Activated CD8-positive, alpha-beta memory T cell treated with anti-CD3 and anti-CD28 coated beads, Interleukin-2, amount 50 U/mL, for 4 hours (primary cell): ENCODE measurements at regions not wholly inside any gene's neighbourhood (a gene's known extent, or its start where the extent isn't known, plus 50 kb on each side); places are given as distances from the start of the nearest gene placed in this dataset.

ENCODE experiments used
- DNase-seq: peaks from one replicate; pipeline ENCODE4 v3.0.0-alpha.2; 2020

DNA sequence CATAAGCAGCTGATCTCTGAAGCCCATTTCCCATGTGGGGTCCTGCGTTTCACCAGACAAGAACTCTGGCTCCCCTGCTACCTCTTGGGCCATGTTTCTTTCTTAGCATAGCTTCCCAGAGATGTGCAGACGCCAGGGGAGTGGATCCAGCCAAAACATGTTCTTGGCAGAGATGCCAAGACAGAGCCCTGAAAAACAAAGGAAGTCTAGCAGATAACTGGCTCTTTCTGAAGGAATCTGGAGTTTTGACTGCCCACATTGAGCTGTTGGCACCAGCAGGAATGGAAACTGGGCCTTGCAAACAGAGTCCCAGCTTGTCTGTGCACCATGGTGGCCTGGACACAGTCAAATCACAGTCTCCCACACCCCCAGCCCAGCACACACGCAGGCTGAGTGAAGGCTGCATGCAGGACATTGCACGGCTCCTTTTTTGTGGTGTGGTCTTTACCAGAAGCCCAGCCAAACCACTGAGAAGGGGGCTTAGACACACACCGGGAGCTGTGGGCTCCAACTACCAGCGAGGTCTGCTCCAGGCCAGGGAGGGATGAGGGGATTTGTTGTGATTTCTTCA, 114.7 kb downstream of the SNX18 start:
- no peak for DNase-seq

DNA sequence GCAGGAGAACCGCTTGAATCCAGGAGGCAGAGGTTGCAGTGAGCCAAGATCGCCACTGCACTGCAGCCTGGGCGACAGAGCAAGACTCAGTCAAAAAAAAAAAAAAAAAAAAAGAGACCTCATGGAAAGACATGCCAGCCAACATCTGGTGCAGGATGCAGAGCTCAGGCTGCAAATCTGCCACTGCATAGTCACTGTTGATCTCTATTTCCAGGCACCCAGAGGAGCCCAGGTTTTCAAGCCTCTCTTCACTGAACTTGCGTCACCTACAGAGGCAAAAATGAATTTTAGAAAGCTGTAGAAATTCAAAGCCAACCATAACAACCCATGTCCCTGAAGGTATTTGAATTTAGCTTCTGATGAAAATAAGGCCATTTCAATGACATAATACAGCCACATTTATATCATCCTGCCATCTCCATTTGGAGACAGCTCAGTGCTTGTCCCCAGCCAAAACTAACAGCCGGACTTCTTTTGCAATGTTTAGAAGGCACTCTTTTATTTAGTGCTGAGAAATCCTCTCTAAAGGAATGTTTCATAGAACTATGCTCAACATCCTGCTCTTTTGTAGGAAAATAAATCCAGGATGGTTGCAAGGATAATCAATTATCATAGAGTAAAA, 113.3 kb downstream of the SNX18 start:
- DNase-seq: no peak

DNA sequence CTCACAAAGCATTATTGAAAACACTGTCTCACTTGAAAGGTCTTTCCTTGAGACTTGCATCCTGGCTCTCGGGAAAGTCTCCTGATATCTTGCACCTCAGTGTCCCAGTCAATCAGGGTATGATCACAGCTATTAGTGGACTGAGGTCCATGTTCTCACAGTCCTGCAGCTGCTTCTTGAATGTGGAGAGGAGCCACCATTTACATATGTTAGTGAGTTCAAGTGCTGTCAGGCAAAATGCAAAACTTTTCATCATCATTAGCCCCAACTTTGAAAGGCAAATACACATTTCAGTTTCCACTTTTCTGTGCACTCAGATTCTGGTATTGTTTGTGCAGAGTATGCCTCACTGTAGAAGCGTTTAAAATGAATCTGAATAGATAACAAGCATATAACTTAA, 111.6 kb downstream of the SNX18 start:
- DNase-seq: no peak

DNA sequence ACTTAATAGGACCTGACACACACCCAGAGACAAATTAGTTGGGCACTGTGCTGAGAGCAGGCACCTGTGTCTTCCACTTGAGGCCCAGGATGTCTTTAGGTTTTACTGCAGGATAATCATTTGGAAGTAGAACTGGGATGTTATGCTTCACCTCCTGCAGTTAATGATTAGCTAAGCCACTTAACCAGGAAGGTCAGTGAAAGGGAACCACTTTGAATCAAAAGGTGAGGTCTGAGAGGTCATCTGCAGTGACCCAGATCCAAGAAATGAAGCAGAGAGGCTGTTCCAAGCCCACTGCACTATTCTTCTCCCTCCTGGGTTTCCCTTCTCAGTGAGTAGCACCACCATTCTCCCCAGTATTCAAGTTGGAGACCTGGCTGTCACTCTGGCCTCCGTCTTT, 110.5 kb downstream of the SNX18 start:
- no peak for DNase-seq

DNA sequence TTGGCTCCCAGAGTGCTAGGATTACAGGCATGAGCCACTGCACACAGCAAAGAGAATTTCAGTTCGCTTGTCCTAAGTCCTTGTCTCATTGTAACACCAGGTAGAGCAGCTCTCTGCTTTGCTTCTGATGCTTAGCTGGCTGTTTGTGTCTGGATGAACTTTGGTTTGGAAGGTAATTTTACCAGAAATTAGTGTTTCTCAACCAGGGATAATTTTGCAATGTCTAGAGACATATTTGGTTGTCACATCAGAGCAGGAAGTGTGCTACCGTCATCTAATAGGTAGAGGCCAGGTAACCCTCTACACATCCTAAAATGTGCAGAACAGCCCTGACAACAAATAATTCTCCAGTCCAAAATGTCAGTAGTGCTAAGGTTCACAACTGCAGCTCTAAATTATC, 108.8 kb downstream of the SNX18 start:
- no peak for DNase-seq

DNA sequence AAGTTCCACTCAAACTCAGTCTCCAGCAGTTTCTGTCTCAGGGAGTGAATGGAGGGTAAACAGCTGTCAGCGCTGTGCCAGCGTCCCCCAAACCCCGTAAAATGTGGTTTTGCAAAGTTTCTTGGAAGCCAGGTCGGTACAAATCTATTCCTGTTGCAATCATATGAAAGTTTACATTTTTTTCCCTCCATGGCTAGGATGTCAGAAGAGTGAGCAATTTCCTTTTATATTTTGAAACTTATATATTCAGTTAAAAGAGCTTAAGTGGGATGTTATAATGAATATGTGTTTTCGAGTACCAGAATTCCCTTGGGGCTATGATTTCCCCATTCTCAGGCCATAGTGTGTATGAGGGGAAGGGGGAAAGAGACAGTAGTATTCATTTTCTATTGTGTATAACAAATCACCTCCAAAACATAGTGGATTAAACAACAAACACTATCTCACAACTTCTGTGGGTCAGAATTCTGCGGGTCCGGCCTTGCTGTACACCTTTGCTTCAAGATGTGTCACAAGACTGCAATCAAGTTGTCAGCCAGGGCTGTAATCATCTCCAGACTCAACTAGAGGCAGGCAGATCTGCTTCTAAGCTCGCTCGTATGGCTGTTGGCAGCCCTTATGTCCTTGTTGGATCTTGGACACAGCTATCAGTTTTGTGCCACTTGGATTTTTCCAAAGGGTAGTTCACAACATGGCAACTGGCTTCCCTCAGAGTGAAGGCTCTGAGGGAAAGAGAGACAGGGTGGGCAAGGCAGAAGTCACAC, 107.4 kb downstream of the SNX18 start:
- no peak for DNase-seq

- DNase-seq: no peak
Measured at GRCh38 chr5:54621709-54622108, 104.2 kb downstream of the SNX18 start.

- DNase-seq: no peak
Measured at GRCh38 chr5:54621048-54621447, 103.5 kb downstream of the SNX18 start.

- DNase-seq: no peak
Measured at GRCh38 chr5:54620141-54620933, 102.8 kb downstream of the SNX18 start.

DNA sequence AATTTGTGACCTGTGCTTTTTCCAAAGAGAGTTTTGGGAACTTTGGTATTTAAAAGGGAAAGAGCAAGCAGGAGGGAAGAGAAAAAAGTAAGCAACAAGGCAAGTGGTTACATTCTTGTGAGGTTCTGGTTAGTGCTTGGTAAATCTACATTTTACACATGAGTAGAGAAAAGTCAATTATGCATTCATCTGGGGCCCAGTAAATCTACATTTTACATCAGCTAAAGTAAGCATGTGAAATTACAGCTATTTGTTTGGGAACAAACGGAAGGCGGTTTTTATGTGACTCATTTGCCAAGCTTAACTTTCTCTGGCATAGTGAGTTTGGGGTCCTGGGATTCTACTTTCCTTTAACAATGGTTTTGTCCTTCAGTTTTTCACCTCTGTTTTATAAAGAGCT, 102.2 kb downstream of the SNX18 start:
- no peak for DNase-seq

DNA sequence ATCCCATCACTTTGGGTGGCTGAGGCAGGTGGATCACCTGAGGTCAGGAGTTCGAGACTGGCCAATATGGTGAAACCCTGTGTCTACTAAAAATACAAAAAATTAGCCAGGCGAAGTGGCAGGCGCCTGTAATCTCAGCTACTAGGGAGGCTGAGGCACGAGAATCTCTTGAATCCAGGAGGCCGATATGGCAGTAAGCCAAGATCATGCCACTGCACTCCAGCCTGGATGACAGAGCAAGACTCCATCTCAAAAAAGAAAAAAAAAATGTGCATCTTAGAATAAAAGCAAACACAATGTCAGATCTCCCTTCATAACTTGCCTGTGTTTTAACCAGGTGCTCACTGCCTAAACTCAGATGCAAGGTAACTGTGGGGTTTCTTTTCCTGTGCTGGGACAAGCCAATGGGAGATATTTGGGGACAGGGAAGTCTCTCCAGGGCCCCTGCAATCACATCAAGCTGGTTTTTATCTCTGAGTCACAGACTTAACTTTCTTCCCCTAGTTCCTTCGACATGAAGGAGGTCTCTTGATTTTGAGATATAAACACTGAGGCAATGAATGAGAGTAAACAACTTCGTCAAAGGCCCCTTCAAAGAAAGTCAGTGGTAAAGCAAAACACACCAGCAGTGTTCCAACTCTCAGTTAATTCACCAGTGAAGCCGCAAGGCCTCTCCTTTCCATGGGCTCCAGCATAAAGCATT, 99.1 kb downstream of the SNX18 start:
- DNase-seq: no peak

GRCh38 chr5:54616031-54616430, 98.5 kb downstream of the SNX18 start:
- DNase-seq: no peak

DNA sequence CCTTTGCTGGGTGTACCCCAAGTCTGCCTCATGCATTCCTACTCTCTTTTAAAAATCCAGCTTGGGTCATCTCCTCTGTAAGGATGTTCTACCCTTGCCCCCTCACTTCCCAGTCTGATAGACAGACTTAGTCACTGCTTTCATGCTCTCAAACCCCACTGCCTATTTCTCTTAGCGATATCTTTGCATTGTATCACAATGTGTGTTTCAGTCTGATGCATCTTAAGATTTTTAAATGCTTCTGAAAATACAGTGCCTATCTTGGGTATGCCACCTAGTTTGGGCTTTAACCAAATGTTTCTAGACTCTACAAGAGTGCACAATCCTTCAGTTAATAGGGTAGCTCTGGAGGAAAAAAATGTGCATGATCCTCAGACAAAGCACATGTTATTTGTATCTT, 97.8 kb downstream of the SNX18 start:
- DNase-seq: no peak

DNA sequence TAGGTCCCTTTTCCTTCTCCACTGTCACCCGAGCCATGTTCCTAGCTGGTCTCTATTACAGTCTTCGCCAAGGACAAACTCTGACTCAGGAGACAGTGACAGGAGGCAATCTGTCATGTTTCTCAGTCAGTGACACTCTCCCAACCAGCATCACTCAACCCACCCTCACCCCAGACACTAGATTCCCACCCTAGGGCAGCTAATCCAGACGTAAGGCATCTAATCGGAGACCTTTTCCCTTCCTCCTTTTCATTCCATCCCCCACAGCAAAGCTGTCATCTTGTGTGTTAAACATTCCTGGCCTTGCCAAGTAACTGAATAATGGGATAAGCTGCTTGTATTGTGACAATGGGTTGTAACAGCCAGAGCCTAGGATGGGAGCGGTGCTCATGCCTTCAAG, 95.2 kb downstream of the SNX18 start:
- no peak for DNase-seq

- no peak for DNase-seq
Measured at GRCh38 chr5:54611290-54611951, 93.9 kb downstream of the SNX18 start.

DNA sequence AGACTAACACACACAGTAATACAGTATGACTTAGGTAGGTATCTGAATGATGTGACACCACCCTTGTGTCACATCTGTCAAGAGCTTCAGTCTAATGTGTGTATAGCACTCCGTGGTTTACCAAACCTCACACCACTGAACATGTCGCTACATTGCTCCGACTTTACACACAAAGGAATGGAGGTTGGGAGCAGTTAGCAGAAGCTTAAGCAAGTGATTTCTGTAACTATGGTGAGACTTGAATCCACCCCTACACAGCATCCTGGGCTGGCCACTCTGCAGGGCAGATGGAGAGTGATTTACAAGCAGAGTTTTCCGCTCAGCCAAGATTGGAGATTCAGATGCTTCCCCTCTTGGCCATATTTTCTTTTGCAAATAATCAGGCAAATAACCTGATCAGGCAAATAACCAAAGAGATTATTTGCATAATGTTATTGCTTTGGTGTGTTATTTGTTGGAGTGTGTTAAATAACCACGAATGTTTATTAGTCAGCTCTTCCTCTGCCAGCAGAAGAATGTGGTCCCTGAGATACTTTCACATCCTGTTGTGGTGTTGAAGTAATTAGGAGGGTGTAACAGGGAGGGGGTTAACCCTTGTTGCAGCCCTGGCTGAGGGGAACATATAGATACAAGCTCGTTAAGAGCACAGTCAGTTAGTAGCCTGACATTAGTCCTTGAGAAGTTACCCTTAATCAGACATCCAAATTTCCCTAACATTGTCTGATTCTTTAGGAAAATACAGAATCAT, 92.8 kb downstream of the SNX18 start:
- DNase-seq: no peak

GRCh38 chr5:54608423-54609085, 91.0 kb downstream of the SNX18 start:
- DNase-seq: no peak

GRCh38 chr5:54607006-54607405, 89.4 kb downstream of the SNX18 start:
- no peak for DNase-seq

DNA sequence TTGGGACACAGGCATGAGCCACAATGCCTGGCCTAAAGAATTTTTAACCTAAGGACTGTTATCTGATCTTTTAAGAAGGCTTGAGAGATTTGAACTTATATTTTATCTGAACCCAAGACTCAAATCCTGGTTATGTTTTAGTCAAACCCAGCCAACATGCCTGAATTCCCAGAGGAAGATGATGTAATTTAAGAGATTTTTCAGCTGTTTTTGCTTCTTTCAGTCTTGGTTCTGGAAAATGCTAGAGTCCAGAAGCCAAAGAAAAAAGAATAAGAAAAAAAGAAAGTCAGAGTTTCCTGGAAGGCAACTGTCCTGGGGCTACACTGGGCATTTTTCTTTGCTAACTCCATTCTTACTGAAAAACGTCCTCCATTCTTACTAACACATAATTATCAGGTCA, 85.8 kb downstream of the SNX18 start:
- DNase-seq: no peak

DNA sequence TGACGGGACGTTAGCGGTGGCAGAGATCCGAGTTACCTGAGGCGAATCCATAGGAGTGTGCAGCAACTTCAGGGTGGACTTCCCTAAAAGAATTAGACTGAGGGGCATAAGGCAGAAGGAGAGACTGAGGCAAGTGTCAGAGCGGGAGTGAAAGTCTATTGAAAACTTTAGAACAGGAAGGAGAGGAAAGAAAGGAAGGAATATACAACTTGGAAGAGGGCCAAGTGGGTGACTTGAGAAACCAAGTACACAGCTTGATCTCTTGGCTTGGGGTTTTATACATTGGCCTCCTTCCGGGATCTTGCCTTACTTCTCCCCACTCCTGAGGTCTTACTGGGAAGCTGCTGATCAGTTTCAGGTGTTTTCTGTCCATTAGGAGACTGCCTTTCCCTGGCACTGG, 84.9 kb downstream of the SNX18 start:
- no peak for DNase-seq
